ENCODE measurements at regions not wholly inside any gene's neighbourhood (a gene's known extent, or its start where the extent isn't known, plus 50 kb on each side); places are given as distances from the start of the nearest gene placed in this dataset.

DNA sequence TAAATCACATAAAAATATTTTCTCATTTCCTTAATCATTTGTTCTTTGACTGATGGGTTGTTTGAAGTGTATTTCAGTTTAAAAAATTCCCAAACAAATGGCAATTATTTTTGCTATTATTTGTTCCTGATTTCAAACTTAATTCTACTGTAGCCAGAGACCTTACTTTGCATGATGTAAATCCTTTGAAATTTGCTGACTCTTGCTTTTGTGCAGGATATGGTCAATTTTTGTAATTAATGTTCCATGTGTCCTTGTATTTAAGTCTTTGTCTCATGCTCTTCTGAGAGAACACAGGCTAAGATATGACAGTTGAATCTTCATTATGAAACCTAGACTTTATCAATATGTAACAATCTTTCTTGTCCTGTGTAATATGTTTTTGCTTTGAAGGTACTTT is 295.0 kb upstream of the CHD6 start:
- Histone ChIP-seq H3K4me3 (no peak overlapping the region), H3K27ac (ENCODE audit: control insufficient read depth, insufficient read depth) (no peak overlapping the region), H3K4me2 (ENCODE audit: control insufficient read depth, insufficient read depth) (no peak overlapping the region), H2AFZ (ENCODE audit: control insufficient read depth, low read depth, low read length) (no peak overlapping the region), H3K27me3 (replicated peaks in 1 of 2; ENCODE audit: control insufficient read depth in 2 of 2, insufficient read depth in 2 of 2, low read length in 1 of 2) (no peaks in the 10 kb centered on the region), H3K9ac (ENCODE audit: control insufficient read depth, insufficient read depth, low read length) (no peak overlapping the region), H3K36me3 (ENCODE audit: control insufficient read depth in 2 of 2, insufficient read depth in 2 of 2, low read length in 1 of 2) (no peaks in the 10 kb centered on the region), H3K9me3 (replicated peaks; ENCODE audit: control insufficient read depth, insufficient read depth, low read length) (no peaks in the 10 kb centered on the region), H3K4me1 (ENCODE audit: control insufficient read depth, insufficient read depth, low read length) (no peaks in the 10 kb centered on the region), H3K79me2 (ENCODE audit: control insufficient read depth, insufficient read depth, low read length) (no peaks in the 10 kb centered on the region), H4K20me1 (ENCODE audit: control insufficient read depth, insufficient read depth) (no peaks in the 10 kb centered on the region)
- DNase-seq (ENCODE audit: low read depth, low spot score) (no peak), FAIRE-seq (no peak), ATAC-seq (no peak)
- POLR2A ChIA-PET: no interaction called here
- SMC1A ChIA-PET (ENCODE audit: uncharacterized antibody, unreplicated experiment): no interaction called here
- BruUV-seq (replicated peaks): no TSS peak
- CTCF ChIA-PET: no interaction called here
- intact Hi-C loops (cut with micrococcal nuclease; ENCODE audit: unreplicated experiment) (no loop called here), in situ Hi-C loops (cut with MboI) (no loop called here)
- no peak for TF ChIP-seq ZNF622 (IDR thresholded peaks at IDR 0.05)
- no peak for TF ChIP-seq KLF5 (IDR thresholded peaks at IDR 0.05; ENCODE audit: partially characterized antibody)
- TF ChIP-seq, protein P1, sequence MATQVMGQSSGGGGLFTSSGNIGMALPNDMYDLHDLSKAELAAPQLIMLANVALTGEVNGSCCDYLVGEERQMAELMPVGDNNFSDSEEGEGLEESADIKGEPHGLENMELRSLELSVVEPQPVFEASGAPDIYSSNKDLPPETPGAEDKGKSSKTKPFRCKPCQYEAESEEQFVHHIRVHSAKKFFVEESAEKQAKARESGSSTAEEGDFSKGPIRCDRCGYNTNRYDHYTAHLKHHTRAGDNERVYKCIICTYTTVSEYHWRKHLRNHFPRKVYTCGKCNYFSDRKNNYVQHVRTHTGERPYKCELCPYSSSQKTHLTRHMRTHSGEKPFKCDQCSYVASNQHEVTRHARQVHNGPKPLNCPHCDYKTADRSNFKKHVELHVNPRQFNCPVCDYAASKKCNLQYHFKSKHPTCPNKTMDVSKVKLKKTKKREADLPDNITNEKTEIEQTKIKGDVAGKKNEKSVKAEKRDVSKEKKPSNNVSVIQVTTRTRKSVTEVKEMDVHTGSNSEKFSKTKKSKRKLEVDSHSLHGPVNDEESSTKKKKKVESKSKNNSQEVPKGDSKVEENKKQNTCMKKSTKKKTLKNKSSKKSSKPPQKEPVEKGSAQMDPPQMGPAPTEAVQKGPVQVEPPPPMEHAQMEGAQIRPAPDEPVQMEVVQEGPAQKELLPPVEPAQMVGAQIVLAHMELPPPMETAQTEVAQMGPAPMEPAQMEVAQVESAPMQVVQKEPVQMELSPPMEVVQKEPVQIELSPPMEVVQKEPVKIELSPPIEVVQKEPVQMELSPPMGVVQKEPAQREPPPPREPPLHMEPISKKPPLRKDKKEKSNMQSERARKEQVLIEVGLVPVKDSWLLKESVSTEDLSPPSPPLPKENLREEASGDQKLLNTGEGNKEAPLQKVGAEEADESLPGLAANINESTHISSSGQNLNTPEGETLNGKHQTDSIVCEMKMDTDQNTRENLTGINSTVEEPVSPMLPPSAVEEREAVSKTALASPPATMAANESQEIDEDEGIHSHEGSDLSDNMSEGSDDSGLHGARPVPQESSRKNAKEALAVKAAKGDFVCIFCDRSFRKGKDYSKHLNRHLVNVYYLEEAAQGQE (IDR thresholded peaks at IDR 0.05; ENCODE audit: low read depth, low read length): no peak
- TF ChIP-seq ATF7 (IDR thresholded peaks at IDR 0.05; ENCODE audit: low read depth): no peak
- TF ChIP-seq JUNB (IDR thresholded peaks at IDR 0.05): no peak
- no peak for TF ChIP-seq BRCA1 (IDR thresholded peaks at IDR 0.05; ENCODE audit: low read depth, low read length)
- TF ChIP-seq HDAC2 (IDR thresholded peaks at IDR 0.05): no peak
- TF ChIP-seq JUND (IDR thresholded peaks at IDR 0.05; ENCODE audit: low read depth, low read length): no peak
- TF ChIP-seq EED (IDR thresholded peaks at IDR 0.05; ENCODE audit: low read depth): no peak
- TF ChIP-seq, protein P2, sequence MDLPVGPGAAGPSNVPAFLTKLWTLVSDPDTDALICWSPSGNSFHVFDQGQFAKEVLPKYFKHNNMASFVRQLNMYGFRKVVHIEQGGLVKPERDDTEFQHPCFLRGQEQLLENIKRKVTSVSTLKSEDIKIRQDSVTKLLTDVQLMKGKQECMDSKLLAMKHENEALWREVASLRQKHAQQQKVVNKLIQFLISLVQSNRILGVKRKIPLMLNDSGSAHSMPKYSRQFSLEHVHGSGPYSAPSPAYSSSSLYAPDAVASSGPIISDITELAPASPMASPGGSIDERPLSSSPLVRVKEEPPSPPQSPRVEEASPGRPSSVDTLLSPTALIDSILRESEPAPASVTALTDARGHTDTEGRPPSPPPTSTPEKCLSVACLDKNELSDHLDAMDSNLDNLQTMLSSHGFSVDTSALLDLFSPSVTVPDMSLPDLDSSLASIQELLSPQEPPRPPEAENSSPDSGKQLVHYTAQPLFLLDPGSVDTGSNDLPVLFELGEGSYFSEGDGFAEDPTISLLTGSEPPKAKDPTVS (IDR thresholded peaks at IDR 0.05; ENCODE audit: low read depth, low read length): no peak
- TF ChIP-seq YBX1 (IDR thresholded peaks at IDR 0.05): no peak
- no peak for TF ChIP-seq MYC (IDR thresholded peaks at IDR 0.05; ENCODE audit: insufficient read depth, insufficient read length, insufficient replicate concordance, low read length, severe bottlenecking)
- TF ChIP-seq PAX8 (IDR thresholded peaks at IDR 0.05): no peak
- TF ChIP-seq TCF7 (IDR thresholded peaks at IDR 0.05; ENCODE audit: borderline replicate concordance): no peak
- no peak for TF ChIP-seq RBBP5 (conservative IDR thresholded peaks at IDR 0.05)
- no peak for TF ChIP-seq FOXM1 (IDR thresholded peaks at IDR 0.05; ENCODE audit: low read depth, low read length)
- TF ChIP-seq MEF2A (IDR thresholded peaks at IDR 0.05; ENCODE audit: insufficient read depth, low read depth, low read length): no peak
- RAD21 ChIA-PET (ENCODE audit: unreplicated experiment): no interaction called here
